NOMO-1 treated with dmso at 0.1 percent for 144 hours (cell line): ENCODE measurements at regions not wholly inside any gene's neighbourhood (a gene's known extent, or its start where the extent isn't known, plus 50 kb on each side); places are given as distances from the start of the nearest gene placed in this dataset.
"Not testable (repeated sequence)": the region's sequence is repeated elsewhere in the genome, so short reads cannot be mapped to it uniquely, and the experiment has no call there.

Experiments
- DNase-seq: peaks from one replicate; lab custom pipeline; 2025; ENCODE audit not compliant: unreplicated experiment; lab: John Stamatoyannopoulos, UW

GRCh38 chr13:62250501-62251201 lies 835.0 kb upstream of the PCDH20 start:
- peak; percentile 36 for DNase-seq

GRCh38 chr13:62246581-62246980 lies 830.9 kb upstream of the PCDH20 start:
- DNase-seq: no peak

GRCh38 chr13:62243106-62243505 lies 827.5 kb upstream of the PCDH20 start:
- DNase-seq: no peak

- no peak for DNase-seq
Measured at GRCh38 chr13:62234780-62235440, 819.3 kb upstream of the PCDH20 start.

GRCh38 chr13:62210951-62211350 lies 795.3 kb upstream of the PCDH20 start:
- no peak for DNase-seq

- peak; percentile 27 for DNase-seq
Measured at GRCh38 chr13:62209529-62209928, 793.9 kb upstream of the PCDH20 start.

- no peak for DNase-seq
Measured at GRCh38 chr13:62207388-62207787, 791.7 kb upstream of the PCDH20 start.

- no peak for DNase-seq
Measured at GRCh38 chr13:62206165-62206564, 790.5 kb upstream of the PCDH20 start.

GRCh38 chr13:62205273-62205672 lies 789.6 kb upstream of the PCDH20 start:
- DNase-seq: no peak

GRCh38 chr13:62194371-62194770 lies 778.7 kb upstream of the PCDH20 start:
- DNase-seq: no peak

GRCh38 chr13:62193919-62194318 lies 778.3 kb upstream of the PCDH20 start:
- DNase-seq: no peak

GRCh38 chr13:62185631-62186255 lies 770.1 kb upstream of the PCDH20 start:
- no peak for DNase-seq

- no peak for DNase-seq
Measured at GRCh38 chr13:62176051-62176450, 760.4 kb upstream of the PCDH20 start.

GRCh38 chr13:62173958-62174357 lies 758.3 kb upstream of the PCDH20 start:
- no peak for DNase-seq

- no peak for DNase-seq
Measured at GRCh38 chr13:62171697-62172096, 756.0 kb upstream of the PCDH20 start.

- DNase-seq: no peak
Measured at GRCh38 chr13:62168891-62169290, 753.2 kb upstream of the PCDH20 start.

- DNase-seq: no peak
Measured at GRCh38 chr13:62167650-62168172, 752.1 kb upstream of the PCDH20 start.

- DNase-seq: no peak
Measured at GRCh38 chr13:62162860-62163259, 747.2 kb upstream of the PCDH20 start.

GRCh38 chr13:62158520-62158919 lies 742.9 kb upstream of the PCDH20 start:
- no peak for DNase-seq

GRCh38 chr13:62151724-62152123 lies 736.1 kb upstream of the PCDH20 start:
- not testable (repeated sequence) for DNase-seq

GRCh38 chr13:62142048-62142447 lies 726.4 kb upstream of the PCDH20 start:
- DNase-seq: no peak

GRCh38 chr13:62139597-62139996 lies 723.9 kb upstream of the PCDH20 start:
- no peak for DNase-seq
